ENCODE measurements at regions not wholly inside any gene's neighbourhood (a gene's known extent, or its start where the extent isn't known, plus 50 kb on each side); places are given as distances from the start of the nearest gene placed in this dataset.

GRCh38 chr6:221531-222349 lies 70.5 kb upstream of the DUSP22 start (continued):
- TF ChIP-seq ZNF687 (IDR thresholded peaks at IDR 0.05) (peak; percentile 61; the same call in 1 of the 2 replicates), ATF3 (IDR thresholded peaks at IDR 0.05; ENCODE audit: borderline replicate concordance, extremely low read depth, low read depth, low read length) (no peak), ETV6 (conservative IDR thresholded peaks at IDR 0.05 in 1 of 2, IDR thresholded peaks at IDR 0.05 in 1 of 2; ENCODE audit: borderline replicate concordance in 1 of 2, low read depth in 1 of 2) (peak in 1 of 2 experiments; percentile 47; a peak in 1 of 4 replicates), SREBF1 (IDR thresholded peaks at IDR 0.05; ENCODE audit: low read length) (no peak), CEBPB (IDR thresholded peaks at IDR 0.05; ENCODE audit: borderline replicate concordance in 1 of 2, low read depth in 2 of 2, low read length in 2 of 2) (no peak), POU2F2 (IDR thresholded peaks at IDR 0.05; ENCODE audit: borderline replicate concordance, low read depth, low read length) (0 out of 3 replicates have a peak, but pooled peaks have one; percentile 26), RUNX3 (IDR thresholded peaks at IDR 0.05; ENCODE audit: low read length) (no peak), EGR1 (IDR thresholded peaks at IDR 0.05; ENCODE audit: borderline replicate concordance in 1 of 2, low read depth in 2 of 2, low read length in 2 of 2) (no peak), TCF12 (IDR thresholded peaks at IDR 0.05; ENCODE audit: low read depth, low read length) (peak; percentile 82), CHD4 (IDR thresholded peaks at IDR 0.05) (no peak), TCF7 (IDR thresholded peaks at IDR 0.05; ENCODE audit: borderline replicate concordance) (peak; percentile 47; the same call in 1 of the 2 replicates), RBBP5 (conservative IDR thresholded peaks at IDR 0.05) (no peak), ESRRA (IDR thresholded peaks at IDR 0.05; ENCODE audit: low read length) (no peak), E4F1 (IDR thresholded peaks at IDR 0.05; ENCODE audit: borderline replicate concordance, partially characterized antibody) (no peak), KLF5 (IDR thresholded peaks at IDR 0.05; ENCODE audit: partially characterized antibody) (no peak), ZNF622 (IDR thresholded peaks at IDR 0.05) (no peak), SIX5 (IDR thresholded peaks at IDR 0.05; ENCODE audit: low read depth, low read length, severe bottlenecking) (no peak), RCOR1 (conservative IDR thresholded peaks at IDR 0.05; ENCODE audit: low read depth, low read length) (no peak), STAT1 (conservative IDR thresholded peaks at IDR 0.05) (no peak), NFIC (IDR thresholded peaks at IDR 0.05; ENCODE audit: low read depth, low read length) (no peak), NRF1 (conservative IDR thresholded peaks at IDR 0.05; ENCODE audit: low read depth, low read length) (no peak), ZBED1 (IDR thresholded peaks at IDR 0.05; ENCODE audit: borderline replicate concordance) (peak; percentile 42; the same call in 1 of the 2 replicates)
